ENCODE measurements at regions not wholly inside any gene's neighbourhood (a gene's known extent, or its start where the extent isn't known, plus 50 kb on each side); places are given as distances from the start of the nearest gene placed in this dataset.

DNA sequence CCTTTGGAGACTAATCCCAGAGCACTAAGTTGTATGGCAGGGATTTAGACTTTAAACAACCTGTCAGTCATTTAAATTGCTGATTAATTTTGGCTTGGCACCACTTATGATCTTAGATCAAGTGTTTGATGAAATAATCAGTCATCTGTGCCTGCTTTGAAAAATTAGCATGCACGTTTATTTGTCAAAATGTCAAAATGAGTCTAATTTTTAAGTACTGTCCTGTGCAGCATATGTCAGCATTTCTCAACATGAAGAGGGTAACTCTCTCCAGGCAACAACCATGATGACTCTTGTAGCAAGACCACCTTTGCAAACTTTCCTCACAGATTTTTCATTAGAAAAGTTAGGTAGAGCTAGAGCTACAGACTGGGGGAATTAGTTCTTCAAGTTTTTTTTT, 155.7 kb upstream of the GJE1 start:
- TF ChIP-seq, protein P1, sequence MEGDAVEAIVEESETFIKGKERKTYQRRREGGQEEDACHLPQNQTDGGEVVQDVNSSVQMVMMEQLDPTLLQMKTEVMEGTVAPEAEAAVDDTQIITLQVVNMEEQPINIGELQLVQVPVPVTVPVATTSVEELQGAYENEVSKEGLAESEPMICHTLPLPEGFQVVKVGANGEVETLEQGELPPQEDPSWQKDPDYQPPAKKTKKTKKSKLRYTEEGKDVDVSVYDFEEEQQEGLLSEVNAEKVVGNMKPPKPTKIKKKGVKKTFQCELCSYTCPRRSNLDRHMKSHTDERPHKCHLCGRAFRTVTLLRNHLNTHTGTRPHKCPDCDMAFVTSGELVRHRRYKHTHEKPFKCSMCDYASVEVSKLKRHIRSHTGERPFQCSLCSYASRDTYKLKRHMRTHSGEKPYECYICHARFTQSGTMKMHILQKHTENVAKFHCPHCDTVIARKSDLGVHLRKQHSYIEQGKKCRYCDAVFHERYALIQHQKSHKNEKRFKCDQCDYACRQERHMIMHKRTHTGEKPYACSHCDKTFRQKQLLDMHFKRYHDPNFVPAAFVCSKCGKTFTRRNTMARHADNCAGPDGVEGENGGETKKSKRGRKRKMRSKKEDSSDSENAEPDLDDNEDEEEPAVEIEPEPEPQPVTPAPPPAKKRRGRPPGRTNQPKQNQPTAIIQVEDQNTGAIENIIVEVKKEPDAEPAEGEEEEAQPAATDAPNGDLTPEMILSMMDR (IDR thresholded peaks at IDR 0.05; ENCODE audit: insufficient read depth, low read length, poor library complexity, severe bottlenecking) = no peak
- no peak for TF ChIP-seq EZH2phosphoT487 (conservative IDR thresholded peaks at IDR 0.05; ENCODE audit: low read length)
